H1 (cell line): ENCODE measurements at regions not wholly inside any gene's neighbourhood (a gene's known extent, or its start where the extent isn't known, plus 50 kb on each side); places are given as distances from the start of the nearest gene placed in this dataset.

Experiments used
- CTCF ChIA-PET: fragments of 300-600 bp; sonication (Branson Sonifier 250); formaldehyde crosslinking; loops from one replicate; lab custom pipeline; 2021; ENCODE audit not compliant: partially characterized antibody; lab: Charles Lee
- POLR2A ChIA-PET: fragments of 300-600 bp; sonication (Branson Sonifier 250); formaldehyde crosslinking; loops from one replicate; lab custom pipeline; 2021; ENCODE audit warnings: inconsistent platforms; ENCODE audit not compliant: partially characterized antibody; lab: Charles Lee
- DNase-seq, 2 experiments: peaks; one replicate each; pipeline versions ENCODE4 v3.0.0 to v3.0.0-alpha.2; 2010 to 2022; ENCODE audit warnings: low spot score in 2 of 2, low read depth in 1 of 2, mixed read lengths in 1 of 2
- FAIRE-seq: peaks from 2 replicates; lab custom pipeline; 2011; peaks lifted over from hg19 to GRCh38; lab: Jason Lieb, UNC
- H2AFZ ChIP-seq: 2 replicates; pipeline ENCODE4 v1.8.1; 2012; ENCODE audit warnings: low read length, inconsistent platforms
- H2AK5ac ChIP-seq: 2 replicates; pipeline ENCODE4 v1.6.1; 2013; ENCODE audit warnings: low read depth, low read length
- H2BK120ac ChIP-seq: replicated peaks from 2 replicates; pipeline ENCODE3; 2013; ENCODE audit warnings: low read depth, low read length, inconsistent platforms
- H2BK12ac ChIP-seq: 2 replicates; pipeline ENCODE4 v1.6.1; 2013; ENCODE audit warnings: low read depth, low read length
- H2BK15ac ChIP-seq: 2 replicates; pipeline ENCODE4 v1.6.1; 2013; ENCODE audit warnings: low read length
- H2BK20ac ChIP-seq: 2 replicates; pipeline ENCODE4 v1.6.1; 2013; ENCODE audit warnings: low read length
- H2BK5ac ChIP-seq: 2 replicates; pipeline ENCODE4 v1.6.1; 2013; ENCODE audit warnings: low read depth, low read length
- H3K14ac ChIP-seq: 2 replicates; pipeline ENCODE4 v1.6.1; 2013; ENCODE audit warnings: inconsistent platforms; ENCODE audit not compliant: insufficient read length
- H3K18ac ChIP-seq: 2 replicates; pipeline ENCODE4 v1.6.1; 2013; ENCODE audit warnings: low read length; ENCODE audit errors: extremely low read depth
- H3K23ac ChIP-seq: 2 replicates; pipeline ENCODE4 v1.6.1; 2013; ENCODE audit warnings: inconsistent platforms; ENCODE audit not compliant: insufficient read length
- H3K23me2 ChIP-seq: 2 replicates; pipeline ENCODE4 v1.6.1; 2013; ENCODE audit warnings: low read depth, low read length
- H3K27ac ChIP-seq: 2 replicates; pipeline ENCODE4 v1.6.1; 2011; ENCODE audit warnings: low read depth, low read length, inconsistent platforms
- H3K27me3 ChIP-seq, 4 experiments: replicated peaks in 1 of 4; 1 replicate in 1 of 4; 2 replicates in 3 of 4; pipeline versions ENCODE4 v1.6.1 to v1.8.1; 2011 to 2013; ENCODE audit warnings: low read length in 3 of 4, mild to moderate bottlenecking in 3 of 4, inconsistent platforms in 2 of 4, mixed read lengths in 2 of 4, moderate library complexity in 1 of 4; ENCODE audit not compliant: control insufficient read depth in 3 of 4, insufficient read depth in 3 of 4; ENCODE audit errors: extremely low read depth in 1 of 4
- H3K36me3 ChIP-seq, 4 experiments: 2 replicates each; pipeline versions ENCODE4 v1.6.1 to v1.8.1; 2011 to 2013; ENCODE audit warnings: mild to moderate bottlenecking in 4 of 4, low read length in 3 of 4, moderate library complexity in 2 of 4, control low read depth in 1 of 4, inconsistent platforms in 1 of 4; ENCODE audit not compliant: insufficient read depth in 4 of 4, control insufficient read depth in 2 of 4
- H3K4ac ChIP-seq: replicated peaks from 2 replicates; pipeline ENCODE3; 2013; ENCODE audit warnings: low read length, low read depth, mixed read lengths, inconsistent platforms; ENCODE audit not compliant: insufficient read length
- H3K4me1 ChIP-seq, 4 experiments: replicated peaks in 1 of 4; 1 replicate in 1 of 4; 2 replicates in 3 of 4; pipeline versions ENCODE4 v1.6.1 to v1.8.1; 2011 to 2013; ENCODE audit warnings: low read length in 3 of 4, inconsistent platforms in 2 of 4, mixed read lengths in 1 of 4; ENCODE audit not compliant: insufficient read depth in 4 of 4, control insufficient read depth in 3 of 4
- H3K4me2 ChIP-seq, 2 experiments: 2 replicates each; pipeline versions ENCODE4 v1.6.1 to v1.8.1; 2011 to 2013; ENCODE audit warnings: low read depth in 2 of 2, low read length in 2 of 2, control low read depth in 1 of 2, inconsistent platforms in 1 of 2, mild to moderate bottlenecking in 1 of 2; ENCODE audit not compliant: insufficient read depth in 1 of 2
- H3K4me3 ChIP-seq, 4 experiments: fragments of 200-600, 300-600 bp in 1 of 4; sonication (generic), shearing (Covaris generic), sonication (Bioruptor Twin) in 1 of 4; 2 replicates each; pipeline versions ENCODE4 v1.5.1 to v1.8.1; 2011 to 2016; ENCODE audit warnings: low read length in 4 of 4, low read depth in 3 of 4, control low read depth in 2 of 4, inconsistent platforms in 2 of 4, mild to moderate bottlenecking in 2 of 4, mixed read lengths in 1 of 4, moderate library complexity in 1 of 4; ENCODE audit not compliant: insufficient read depth in 2 of 4; ENCODE audit errors: extremely low read depth in 1 of 4
- H3K56ac ChIP-seq: replicated peaks from 2 replicates; pipeline ENCODE3; 2013; ENCODE audit warnings: low read depth, mild to moderate bottlenecking, mixed read lengths, low read length, inconsistent platforms; ENCODE audit not compliant: insufficient read length
- H3K79me1 ChIP-seq: 2 replicates; pipeline ENCODE4 v1.6.1; 2013; ENCODE audit warnings: low read depth, low read length, control low read depth
- H3K79me2 ChIP-seq, 2 experiments: 2 replicates each; pipeline versions ENCODE4 v1.6.1 to v1.8.1; 2012 to 2013; ENCODE audit warnings: low read length in 2 of 2, mild to moderate bottlenecking in 2 of 2, inconsistent platforms in 1 of 2; ENCODE audit not compliant: insufficient read depth in 2 of 2, control insufficient read depth in 1 of 2
- H3K9ac ChIP-seq, 4 experiments: replicated peaks in 1 of 4; 1 replicate in 1 of 4; 2 replicates in 3 of 4; pipeline versions ENCODE4 v1.6.1 to v1.8.1; 2011 to 2013; ENCODE audit warnings: low read depth in 3 of 4, low read length in 3 of 4, control low read depth in 2 of 4, mild to moderate bottlenecking in 2 of 4, moderate library complexity in 2 of 4, inconsistent platforms in 1 of 4; ENCODE audit errors: extremely low read depth in 1 of 4
- H3K9me3 ChIP-seq, 2 experiments: 2 replicates each; pipeline versions ENCODE4 v1.6.1 to v1.8.1; 2012 to 2013; ENCODE audit warnings: mild to moderate bottlenecking in 2 of 2, moderate library complexity in 2 of 2, control low read depth in 1 of 2, inconsistent platforms in 1 of 2, low read depth in 1 of 2, low read length in 1 of 2, mixed read lengths in 1 of 2; ENCODE audit not compliant: insufficient read depth in 2 of 2
- H4K20me1 ChIP-seq, 2 experiments: replicated peaks in 1 of 2; 2 replicates each; pipeline versions ENCODE3 to v1.8.1; 2011 to 2013; ENCODE audit warnings: inconsistent platforms in 2 of 2, low read length in 2 of 2, mild to moderate bottlenecking in 1 of 2; ENCODE audit not compliant: insufficient read depth in 2 of 2, control insufficient read depth in 1 of 2
- H4K5ac ChIP-seq: 2 replicates; pipeline ENCODE4 v1.6.1; 2013; ENCODE audit warnings: low read length, low read depth, mixed read lengths, inconsistent platforms; ENCODE audit not compliant: insufficient read length
- H4K8ac ChIP-seq: 2 replicates; pipeline ENCODE4 v1.8.0; 2013; ENCODE audit warnings: mild to moderate bottlenecking, moderate library complexity, low read length, inconsistent platforms; ENCODE audit not compliant: insufficient read depth; ENCODE audit errors: extremely low read depth
- H4K91ac ChIP-seq: replicated peaks from 2 replicates; pipeline ENCODE3; 2013; ENCODE audit warnings: low read length, mixed read lengths, inconsistent platforms; ENCODE audit not compliant: insufficient read length
- BCL11A ChIP-seq, 2 experiments: IDR thresholded peaks; one replicate each; pipeline ENCODE4 v1.6.1; 2011; ENCODE audit warnings: low read depth in 2 of 2, low read length in 2 of 2, mild to moderate bottlenecking in 2 of 2
- CTCF ChIP-seq, 3 experiments: IDR thresholded peaks; 1 replicate in 2 of 3; 2 replicates in 1 of 3; pipeline versions ENCODE4 v1.5.1 to v1.6.1; 2011; ENCODE audit warnings: low read length in 3 of 3, mild to moderate bottlenecking in 3 of 3, inconsistent platforms in 2 of 3, low read depth in 1 of 3, moderate library complexity in 1 of 3; ENCODE audit not compliant: insufficient read depth in 1 of 3; ENCODE audit errors: control extremely low read depth in 1 of 3
- GTF2F1 ChIP-seq: IDR thresholded peaks from 2 replicates; pipeline ENCODE4 v1.6.1; 2012; ENCODE audit warnings: low read depth, low read length, improper control_type of control experiment, borderline replicate concordance
- POLR2A ChIP-seq, 2 experiments: IDR thresholded peaks; 1 replicate in 1 of 2; 2 replicates in 1 of 2; pipeline ENCODE4 v1.6.1; 2011; ENCODE audit warnings: low read depth in 2 of 2, low read length in 2 of 2, mild to moderate bottlenecking in 2 of 2; ENCODE audit errors: control extremely low read depth in 1 of 2
- POU5F1 ChIP-seq: IDR thresholded peaks from 2 replicates; pipeline ENCODE4 v1.6.1; 2011; ENCODE audit warnings: low read depth, mild to moderate bottlenecking, low read length, moderate library complexity
- RFX5 ChIP-seq: IDR thresholded peaks from 2 replicates; pipeline ENCODE4 v1.6.1; 2011; ENCODE audit warnings: low read depth, low read length, improper control_type of control experiment, borderline replicate concordance
- SIRT6 ChIP-seq: IDR thresholded peaks from one replicate; pipeline ENCODE4 v1.7.1; 2012; ENCODE audit warnings: low read length, inconsistent platforms
- TAF7 ChIP-seq: optimal IDR thresholded peaks from 2 replicates; pipeline ENCODE3; 2011; ENCODE audit warnings: low read depth, mild to moderate bottlenecking, inconsistent platforms, low read length, moderate library complexity, borderline replicate concordance
- TBP ChIP-seq: IDR thresholded peaks from 2 replicates; pipeline ENCODE4 v1.6.1; 2011; ENCODE audit warnings: low read depth, low read length, improper control_type of control experiment
- TCF12 ChIP-seq: IDR thresholded peaks from 2 replicates; pipeline ENCODE4 v1.6.1; 2011; ENCODE audit warnings: low read depth, mild to moderate bottlenecking, low read length

- CTCF ChIA-PET = no interaction called here
Observed at GRCh38 chrX:121781991-121782390, 734.6 kb downstream of the GLUD2 start.

More at GRCh38 chrX:121781991-121782390, 734.6 kb downstream of the GLUD2 start:
- Histone ChIP-seq H4K5ac (no peak overlapping the region), H3K9ac (no peak overlapping the region), H3K23ac (no peak overlapping the region), H2BK15ac (no peak overlapping the region), H2AK5ac (no peak overlapping the region), H3K4me1 (no peaks in the 10 kb centered on the region), H3K27me3 (no peaks in the 10 kb centered on the region), H3K36me3 (no peaks in the 10 kb centered on the region), H3K18ac (no peak overlapping the region), H4K91ac (no peak overlapping the region), H3K9me3 (no peaks in the 10 kb centered on the region), H3K4me2 (no peak overlapping the region), H2BK5ac (no peak overlapping the region), H4K8ac (no peak overlapping the region), H3K4me3 (no peak overlapping the region), H2AFZ (no peak overlapping the region), H3K23me2 (no peaks in the 10 kb centered on the region), H2BK120ac (no peak overlapping the region), H3K79me2 (no peaks in the 10 kb centered on the region), H3K27ac (no peak overlapping the region), H3K79me1 (no peaks in the 10 kb centered on the region), H3K4ac (no peak overlapping the region), H2BK12ac (no peak overlapping the region), H4K20me1 (no peaks in the 10 kb centered on the region), H2BK20ac (no peak overlapping the region), H3K14ac (no peak overlapping the region), H3K56ac (no peak overlapping the region)
- TF ChIP-seq BCL11A (IDR thresholded peaks at IDR 0.05; ENCODE audit: low read depth in 2 of 2, low read length in 2 of 2) (no peak), POLR2A (IDR thresholded peaks at IDR 0.05; ENCODE audit: control extremely low read depth in 1 of 2, low read depth in 2 of 2, low read length in 2 of 2) (no peak), TCF12 (no peak), POU5F1 (no peak), SIRT6 (no peak), RFX5 (no peak), CTCF (IDR thresholded peaks at IDR 0.05; ENCODE audit: control extremely low read depth in 1 of 3, insufficient read depth in 1 of 3, low read depth in 1 of 3, low read length in 3 of 3) (no peak), GTF2F1 (no peak), TBP (no peak), TAF7 (no peak)
- DNase-seq (no peak), FAIRE-seq (no peak)
- POLR2A ChIA-PET = no interaction called here
